Mucosa of descending colon (tissue), 3 donors: ENCODE measurements at regions not wholly inside any gene's neighbourhood (a gene's known extent, or its start where the extent isn't known, plus 50 kb on each side); places are given as distances from the start of the nearest gene placed in this dataset.

Experiments
- ATAC-seq: fragments of 200-7000 bp; cut with Tn5 transposase; one replicate; pipeline ENCODE4 v1.9.1; 2020; ENCODE audit warnings: mild to moderate bottlenecking, moderate library complexity
- DNase-seq, 3 donors: peaks; one replicate each; pipeline ENCODE4 v3.0.0-alpha.2; 2020
- H3K36me3 ChIP-seq: fragments of 200-600 bp; one replicate; pipeline ENCODE4 v1.8.0; 2021; ENCODE audit warnings: low read depth, mild to moderate bottlenecking
- H3K4me1 ChIP-seq: fragments of 200-600 bp; one replicate; pipeline ENCODE4 v1.8.0; 2021; ENCODE audit warnings: low read depth, mild to moderate bottlenecking
- H3K4me3 ChIP-seq: fragments of 200-600 bp; one replicate; pipeline ENCODE4 v1.8.0; 2021; ENCODE audit warnings: mild to moderate bottlenecking
- H3K9me3 ChIP-seq: fragments of 200-600 bp; one replicate; pipeline ENCODE4 v1.8.0; 2021; ENCODE audit warnings: mild to moderate bottlenecking
- intact Hi-C, 2 donors: fragments of 100-400 bp; cut with DNase I in 1 of 2; cut with micrococcal nuclease in 1 of 2; formaldehyde crosslinking; loops; one replicate each; pipeline versions ENCODE4 v1.11.0 to v1.11.1; 2022; cut with DNase I, micrococcal nuclease
- TF ChIP-seq, protein P1 (sequence below): fragments of 200-600 bp; IDR thresholded peaks from one replicate; pipeline ENCODE4 v1.8.0; 2022; ENCODE audit warnings: antibody characterized with exemption, mild to moderate bottlenecking
- donor health status: DM: no; HTN: no; CAD: no; lungs with moderate emphysema.
- donor health status: DM: no; HTN: no; CAD: no.
- donor health status: DM: no; HTN: yes; CAD: no.

DNA sequence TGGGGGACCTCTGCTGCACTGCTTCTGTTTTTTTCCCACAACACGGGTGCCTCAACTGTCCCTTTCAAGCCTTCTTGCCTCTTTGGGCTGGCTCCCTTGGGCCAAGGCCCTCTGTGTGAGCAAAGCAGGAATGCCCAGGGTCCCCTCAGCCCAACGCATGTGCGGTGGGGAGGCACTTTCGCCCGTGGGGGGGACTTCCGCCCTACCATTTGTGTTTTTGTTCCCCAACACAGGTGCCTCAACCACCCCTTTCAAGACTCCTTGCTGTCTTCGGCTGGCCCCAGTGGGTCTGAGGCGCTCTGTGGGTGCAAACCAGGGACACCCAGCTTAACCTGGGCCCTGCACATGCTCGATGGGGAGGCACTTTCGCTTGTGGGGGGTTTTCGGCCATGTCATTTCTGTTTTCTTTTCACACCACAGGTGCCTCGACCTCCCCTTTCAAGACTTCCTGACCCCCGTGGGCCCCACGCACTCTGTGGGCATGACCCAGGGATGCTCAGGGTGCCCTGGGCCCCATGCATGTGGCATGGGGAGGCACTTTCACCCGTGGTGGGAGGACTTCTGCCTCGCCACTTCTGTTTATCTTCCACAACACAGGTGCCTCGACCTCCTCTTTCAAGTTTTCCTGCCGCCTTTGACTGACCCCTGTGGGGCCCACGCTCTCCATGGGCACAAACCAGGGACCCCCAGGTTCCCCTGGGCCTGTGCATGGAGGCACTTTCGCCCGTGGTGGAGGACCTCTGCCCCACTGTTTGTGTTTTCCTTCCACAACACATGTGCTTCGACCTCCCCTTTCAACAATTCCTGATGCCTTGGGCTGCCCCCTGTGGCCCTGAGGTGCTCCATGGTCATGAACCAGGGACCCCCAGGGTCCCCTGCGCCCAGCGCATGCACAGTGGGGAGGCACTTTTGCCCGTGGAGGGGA is 365.7 kb downstream of the ALG10 start:
- DNase-seq (no peak), ATAC-seq (no peak)
- no peaks in the 10 kb centered on the region for H3K36me3 ChIP-seq
- H3K4me1 ChIP-seq, result no peaks in the 10 kb centered on the region
- H3K4me3 ChIP-seq, result no peak overlapping the region
- TF ChIP-seq, protein P1, sequence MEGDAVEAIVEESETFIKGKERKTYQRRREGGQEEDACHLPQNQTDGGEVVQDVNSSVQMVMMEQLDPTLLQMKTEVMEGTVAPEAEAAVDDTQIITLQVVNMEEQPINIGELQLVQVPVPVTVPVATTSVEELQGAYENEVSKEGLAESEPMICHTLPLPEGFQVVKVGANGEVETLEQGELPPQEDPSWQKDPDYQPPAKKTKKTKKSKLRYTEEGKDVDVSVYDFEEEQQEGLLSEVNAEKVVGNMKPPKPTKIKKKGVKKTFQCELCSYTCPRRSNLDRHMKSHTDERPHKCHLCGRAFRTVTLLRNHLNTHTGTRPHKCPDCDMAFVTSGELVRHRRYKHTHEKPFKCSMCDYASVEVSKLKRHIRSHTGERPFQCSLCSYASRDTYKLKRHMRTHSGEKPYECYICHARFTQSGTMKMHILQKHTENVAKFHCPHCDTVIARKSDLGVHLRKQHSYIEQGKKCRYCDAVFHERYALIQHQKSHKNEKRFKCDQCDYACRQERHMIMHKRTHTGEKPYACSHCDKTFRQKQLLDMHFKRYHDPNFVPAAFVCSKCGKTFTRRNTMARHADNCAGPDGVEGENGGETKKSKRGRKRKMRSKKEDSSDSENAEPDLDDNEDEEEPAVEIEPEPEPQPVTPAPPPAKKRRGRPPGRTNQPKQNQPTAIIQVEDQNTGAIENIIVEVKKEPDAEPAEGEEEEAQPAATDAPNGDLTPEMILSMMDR, result no peak
- peaks cover 99% of the 10 kb centered on the region for H3K9me3 ChIP-seq
- intact Hi-C loops, result no loop called here

GRCh38 chr12:34388636-34389377 is 366.5 kb downstream of the ALG10 start:
- intact Hi-C loops, result no loop called here
- DNase-seq (peak in 1 of 3 donors; percentile 13), ATAC-seq (no peak)
- H3K36me3 ChIP-seq, result no peaks in the 10 kb centered on the region
- H3K4me3 ChIP-seq, result no peak overlapping the region
- no peaks in the 10 kb centered on the region for H3K4me1 ChIP-seq
- TF ChIP-seq, protein P1, result no peak
- H3K9me3 ChIP-seq, result peaks cover 99% of the 10 kb centered on the region

- H3K4me1 ChIP-seq, result no peaks in the 10 kb centered on the region
- DNase-seq (peak in 1 of 3 donors; percentile 27), ATAC-seq (no peak)
- no peak overlapping the region for H3K4me3 ChIP-seq
- TF ChIP-seq, protein P1, result no peak
- H3K9me3 ChIP-seq, result peaks cover 99% of the 10 kb centered on the region
- H3K36me3 ChIP-seq, result no peaks in the 10 kb centered on the region
- intact Hi-C loops, result no loop called here
Observed at GRCh38 chr12:34389378-34390170, 367.3 kb downstream of the ALG10 start.

- H3K4me3 ChIP-seq, result no peak overlapping the region
- H3K9me3 ChIP-seq, result peaks cover 99% of the 10 kb centered on the region
- no peaks in the 10 kb centered on the region for H3K4me1 ChIP-seq
- intact Hi-C loops, result no loop called here
- DNase-seq (peak in 1 of 3 donors; percentile 23), ATAC-seq (no peak)
- TF ChIP-seq, protein P1, result no peak
- H3K36me3 ChIP-seq, result no peaks in the 10 kb centered on the region
Observed at GRCh38 chr12:34390171-34390841, 368.0 kb downstream of the ALG10 start.
